CD4-positive, alpha-beta memory T cell (primary cell): ENCODE measurements at regions not wholly inside any gene's neighbourhood (a gene's known extent, or its start where the extent isn't known, plus 50 kb on each side); places are given as distances from the start of the nearest gene placed in this dataset.

Source experiments
- CTCF ChIA-PET: fragments of 350-600 bp; sonication (Branson Sonifier 250); formaldehyde crosslinking; loops from one replicate; lab custom pipeline; 2021; ENCODE audit warnings: inconsistent platforms; ENCODE audit not compliant: partially characterized antibody; lab: Charles Lee
- POLR2A ChIA-PET: fragments of 350-600 bp; sonication (Branson Sonifier 250); formaldehyde crosslinking; loops from one replicate; lab custom pipeline; 2021; ENCODE audit not compliant: partially characterized antibody; lab: Charles Lee
- DNase-seq, 5 donors: peaks; one replicate each; pipeline versions ENCODE4 v3.0.0 to v3.0.0-alpha.2; 2020 to 2022; ENCODE audit warnings: mixed read lengths in 1 of 5
- H3K27ac ChIP-seq: one replicate; pipeline ENCODE4 v1.7.0; 2013; ENCODE audit warnings: low read depth, low read length
- H3K27me3 ChIP-seq: 2 replicates; pipeline ENCODE4 v1.7.0; 2013; ENCODE audit warnings: mild to moderate bottlenecking, low read length, moderate library complexity; ENCODE audit not compliant: insufficient read depth
- H3K36me3 ChIP-seq: 2 replicates; pipeline ENCODE4 v1.7.0; 2013; ENCODE audit warnings: mild to moderate bottlenecking, low read length, moderate library complexity; ENCODE audit not compliant: insufficient read depth
- H3K4me1 ChIP-seq: 2 replicates; pipeline ENCODE4 v1.7.0; 2013; ENCODE audit warnings: mild to moderate bottlenecking, low read length, moderate library complexity; ENCODE audit not compliant: insufficient read depth
- H3K4me3 ChIP-seq, 2 donors: one replicate each; pipeline ENCODE4 v1.7.0; 2013; ENCODE audit warnings: low read length in 2 of 2, mild to moderate bottlenecking in 1 of 2
- H3K9me3 ChIP-seq, 2 donors: one replicate each; pipeline ENCODE4 v1.7.0; 2013; ENCODE audit warnings: low read length in 2 of 2, control low read depth in 1 of 2; ENCODE audit not compliant: control insufficient read depth in 1 of 2
- H3K27ac Mint-ChIP-seq, 7 donors: one replicate each; pipeline ENCODE4 v1.8.0; 2020 to 2021; ENCODE audit warnings: mixed read lengths in 7 of 7, mild to moderate bottlenecking in 6 of 7, inconsistent platforms in 3 of 7, moderate library complexity in 3 of 7
- H3K27me3 Mint-ChIP-seq, 2 donors: one replicate each; pipeline ENCODE4 v1.8.0; 2020 to 2021; ENCODE audit warnings: mixed read lengths in 2 of 2
- H3K36me3 Mint-ChIP-seq, 2 donors: one replicate each; pipeline ENCODE4 v1.8.0; 2020 to 2021; ENCODE audit warnings: mixed read lengths in 2 of 2, inconsistent platforms in 1 of 2, mild to moderate bottlenecking in 1 of 2
- H3K4me1 Mint-ChIP-seq, 4 donors: one replicate each; pipeline ENCODE4 v1.8.0; 2020 to 2021; ENCODE audit warnings: mixed read lengths in 4 of 4, mild to moderate bottlenecking in 1 of 4
- H3K4me3 Mint-ChIP-seq, 8 donors: one replicate each; pipeline ENCODE4 v1.8.0; 2020 to 2021; ENCODE audit warnings: mixed read lengths in 8 of 8, mild to moderate bottlenecking in 7 of 8, moderate library complexity in 6 of 8, inconsistent platforms in 3 of 8
- H3K9me3 Mint-ChIP-seq, 8 donors: one replicate each; pipeline ENCODE4 v1.8.0; 2020 to 2021; ENCODE audit warnings: mixed read lengths in 8 of 8, mild to moderate bottlenecking in 5 of 8, inconsistent platforms in 3 of 8, moderate library complexity in 1 of 8
- intact Hi-C: fragments of 100-400 bp; cut with micrococcal nuclease; formaldehyde crosslinking; loops from one replicate; pipeline ENCODE4 v1.15.1; 2023

DNA sequence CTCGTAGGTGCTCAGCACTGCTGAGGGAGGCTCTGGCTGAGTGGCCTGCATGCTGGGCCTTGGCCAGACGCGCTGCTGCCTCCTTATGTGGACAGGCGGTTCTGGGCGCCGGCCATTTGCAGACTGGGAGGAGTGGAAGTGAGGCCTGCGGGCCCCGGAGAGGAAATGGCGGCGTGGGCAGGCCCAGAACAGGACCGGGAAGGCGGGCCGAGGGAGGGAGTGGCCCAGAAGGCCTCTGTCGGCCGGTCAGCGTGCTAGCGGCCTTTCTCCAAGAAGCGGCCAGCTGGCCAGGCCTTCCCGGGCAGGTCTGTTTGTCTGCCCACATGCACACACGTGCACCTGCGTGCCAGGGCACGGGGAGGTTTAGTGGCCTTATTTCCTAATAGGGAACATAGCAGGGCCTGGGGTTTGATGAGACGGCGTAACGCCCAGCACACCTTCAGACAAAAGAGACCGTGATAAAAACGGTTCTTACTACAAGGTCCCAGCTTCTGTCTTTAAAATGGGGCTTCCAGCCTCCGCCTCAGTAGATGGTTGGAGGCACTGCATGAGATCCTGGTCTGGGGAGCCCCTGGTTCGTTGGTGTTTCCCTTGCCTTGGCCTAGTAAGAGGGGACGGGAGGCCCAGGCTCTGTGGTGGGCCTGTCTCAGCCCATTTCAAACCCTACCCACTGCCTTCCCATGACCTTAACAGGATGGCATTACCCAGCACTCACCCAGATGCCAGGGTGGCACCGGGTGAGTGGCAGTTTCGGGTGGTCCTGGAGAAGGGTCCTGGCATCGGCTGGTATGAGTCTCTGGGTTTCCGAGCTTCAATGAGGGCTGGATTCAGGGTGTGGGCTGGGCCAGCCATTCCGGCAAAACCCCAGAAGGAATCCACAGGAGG, 65.1 kb upstream of the PPARA start:
- no peak overlapping the region for H3K27ac Mint-ChIP-seq
- intact Hi-C loops, result no loop called here
- no peak overlapping the region for H3K4me3 Mint-ChIP-seq
- H3K4me1 Mint-ChIP-seq, result peaks cover 0 to 10% (median 5%) of the 10 kb centered on the region in 4 donors
- Histone ChIP-seq H3K4me1 (peaks cover 4% of the 10 kb centered on the region), H3K4me3 (no peak overlapping the region), H3K27ac (no peak overlapping the region), H3K27me3 (no peaks in the 10 kb centered on the region), H3K9me3 (no peaks in the 10 kb centered on the region), H3K36me3 (no peaks in the 10 kb centered on the region)
- CTCF ChIA-PET, result no interaction called here
- H3K27me3 Mint-ChIP-seq, result no peaks in the 10 kb centered on the region
- POLR2A ChIA-PET, result no interaction called here
- no peak for DNase-seq
- H3K9me3 Mint-ChIP-seq, result no peaks in the 10 kb centered on the region
- H3K36me3 Mint-ChIP-seq, result peaks cover 0 to 3% of the 10 kb centered on the region in 2 donors

GRCh38 chr22:46085828-46086576, 64.3 kb upstream of the PPARA start:
- Histone ChIP-seq H3K9me3 (no peaks in the 10 kb centered on the region), H3K27ac (no peak overlapping the region), H3K27me3 (no peaks in the 10 kb centered on the region), H3K4me3 (no peak overlapping the region), H3K4me1 (peaks cover 4% of the 10 kb centered on the region), H3K36me3 (no peaks in the 10 kb centered on the region)
- Mint-ChIP-seq H3K4me3 (no peak overlapping the region), H3K4me1 (peaks cover 0 to 6% (median 5%) of the 10 kb centered on the region in 4 donors), H3K27ac (no peak overlapping the region), H3K9me3 (no peaks in the 10 kb centered on the region), H3K27me3 (no peaks in the 10 kb centered on the region), H3K36me3 (no peaks in the 10 kb centered on the region)
- DNase-seq, result no peak
- ChIA-PET CTCF (no interaction called here), POLR2A (no interaction called here)
- intact Hi-C loops, result no loop called here

DNA sequence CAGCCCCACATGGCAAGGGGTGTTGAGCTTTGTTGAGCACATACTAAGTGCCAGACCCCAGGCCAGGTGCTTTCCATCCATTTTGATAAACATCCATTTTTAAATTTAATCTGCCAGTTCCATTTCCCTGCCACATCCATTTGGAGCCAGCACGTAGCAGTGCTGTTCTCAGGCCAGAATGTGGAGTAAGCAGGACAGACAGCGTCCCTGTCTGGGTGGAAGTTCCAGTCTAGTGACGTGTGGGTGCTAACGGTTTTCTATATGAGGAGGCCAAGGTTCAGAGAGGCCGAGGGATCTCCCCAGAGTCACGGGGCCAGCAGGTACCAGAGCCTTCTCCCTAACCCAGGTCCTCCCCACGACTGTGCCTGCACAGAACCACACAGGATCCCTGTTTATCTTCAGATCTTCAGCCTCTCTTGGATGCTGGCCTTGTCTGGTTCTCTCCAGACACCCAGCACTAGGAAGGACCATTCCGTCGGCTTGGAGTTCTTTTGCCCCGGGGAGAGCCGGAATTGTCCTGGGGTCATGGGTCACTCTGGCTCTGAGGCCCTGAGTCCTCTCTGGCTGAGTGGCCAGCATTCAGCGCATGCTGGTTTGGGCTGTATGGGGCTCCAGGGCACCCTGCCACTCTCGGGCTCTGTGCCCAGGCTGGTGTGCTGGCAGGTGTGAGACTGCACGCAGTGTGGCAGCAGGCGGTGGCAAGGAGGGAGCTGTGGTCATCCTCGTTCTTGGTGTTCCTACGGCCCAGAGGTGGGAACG, 63.6 kb upstream of the PPARA start:
- CTCF ChIA-PET, result no interaction called here
- no peak for DNase-seq
- H3K27ac ChIP-seq, result no peak overlapping the region

GRCh38 chr22:46087336-46087690, 63.0 kb upstream of the PPARA start:
- POLR2A ChIA-PET, result no interaction called here
- no peaks in the 10 kb centered on the region for H3K27me3 Mint-ChIP-seq
- Histone ChIP-seq H3K27ac (no peak overlapping the region), H3K36me3 (no peaks in the 10 kb centered on the region), H3K4me3 (no peak overlapping the region), H3K4me1 (peaks cover 4% of the 10 kb centered on the region), H3K27me3 (no peaks in the 10 kb centered on the region), H3K9me3 (no peaks in the 10 kb centered on the region)
- H3K4me1 Mint-ChIP-seq, result peaks cover 0 to 6% (median 5%) of the 10 kb centered on the region in 4 donors
- H3K36me3 Mint-ChIP-seq, result no peaks in the 10 kb centered on the region
- H3K27ac Mint-ChIP-seq, result no peak overlapping the region
- CTCF ChIA-PET, result no interaction called here
- no peaks in the 10 kb centered on the region for H3K9me3 Mint-ChIP-seq
- DNase-seq, result no peak
- no peak overlapping the region for H3K4me3 Mint-ChIP-seq
- intact Hi-C loops, result no loop called here

More for the DNA sequence above, 63.6 kb upstream of the PPARA start:
- no peaks in the 10 kb centered on the region for H3K36me3 Mint-ChIP-seq
- intact Hi-C loops, result no loop called here
- Histone ChIP-seq H3K4me3 (no peak overlapping the region), H3K4me1 (peaks cover 4% of the 10 kb centered on the region), H3K9me3 (no peaks in the 10 kb centered on the region), H3K36me3 (no peaks in the 10 kb centered on the region), H3K27me3 (no peaks in the 10 kb centered on the region)
- H3K27ac Mint-ChIP-seq, result peak overlapping the region in 1 of 7 donors; percentile 57
- no peaks in the 10 kb centered on the region for H3K9me3 Mint-ChIP-seq
- H3K4me1 Mint-ChIP-seq, result peaks cover 0 to 6% (median 5%) of the 10 kb centered on the region in 4 donors
- H3K27me3 Mint-ChIP-seq, result no peaks in the 10 kb centered on the region
- POLR2A ChIA-PET, result no interaction called here
- H3K4me3 Mint-ChIP-seq, result no peak overlapping the region

- H3K36me3 Mint-ChIP-seq, result no peaks in the 10 kb centered on the region
- H3K4me3 Mint-ChIP-seq, result no peak overlapping the region
- ChIA-PET POLR2A (no interaction called here), CTCF (no interaction called here)
- Histone ChIP-seq H3K27ac (no peak overlapping the region), H3K36me3 (no peaks in the 10 kb centered on the region), H3K9me3 (no peaks in the 10 kb centered on the region), H3K4me1 (peaks cover 4% of the 10 kb centered on the region), H3K4me3 (no peak overlapping the region), H3K27me3 (no peaks in the 10 kb centered on the region)
- no peak overlapping the region for H3K27ac Mint-ChIP-seq
- intact Hi-C loops, result no loop called here
- no peaks in the 10 kb centered on the region for H3K9me3 Mint-ChIP-seq
- peaks cover 0 to 6% (median 5%) of the 10 kb centered on the region in 4 donors for H3K4me1 Mint-ChIP-seq
- H3K27me3 Mint-ChIP-seq, result no peaks in the 10 kb centered on the region
- DNase-seq, result no peak
Observed at GRCh38 chr22:46087816-46088277, 62.5 kb upstream of the PPARA start.

GRCh38 chr22:46088541-46089311, 61.6 kb upstream of the PPARA start:
- Histone ChIP-seq H3K4me3 (no peak overlapping the region), H3K4me1 (peaks cover 4% of the 10 kb centered on the region), H3K27ac (no peak overlapping the region), H3K36me3 (no peaks in the 10 kb centered on the region), H3K9me3 (no peaks in the 10 kb centered on the region), H3K27me3 (no peaks in the 10 kb centered on the region)
- intact Hi-C loops, result no loop called here
- Mint-ChIP-seq H3K4me3 (no peak overlapping the region), H3K36me3 (no peaks in the 10 kb centered on the region), H3K27me3 (no peaks in the 10 kb centered on the region), H3K4me1 (peaks cover 0 to 6% (median 1%) of the 10 kb centered on the region in 4 donors), H3K27ac (no peak overlapping the region), H3K9me3 (no peaks in the 10 kb centered on the region)
- DNase-seq, result no peak
- ChIA-PET POLR2A (no interaction called here), CTCF (no interaction called here)
